ENCODE measurements at regions not wholly inside any gene's neighbourhood (a gene's known extent, or its start where the extent isn't known, plus 50 kb on each side); places are given as distances from the start of the nearest gene placed in this dataset.

- Histone ChIP-seq H3K9me3 (ENCODE audit: low read length) (no peaks in the 10 kb centered on the region), H3K79me2 (replicated peaks; ENCODE audit: insufficient read depth, low read length) (no peaks in the 10 kb centered on the region), H3K27ac (ENCODE audit: low read length) (no peak overlapping the region), H4K20me1 (ENCODE audit: insufficient read depth) (no peaks in the 10 kb centered on the region), H3K9ac (ENCODE audit: low read length) (no peak overlapping the region), H3K36me3 (ENCODE audit: insufficient read depth, low read length) (no peaks in the 10 kb centered on the region), H3K4me3 (ENCODE audit: low read length) (no peak overlapping the region), H3F3A (ENCODE audit: insufficient read depth, low read length, poor library complexity, severe bottlenecking) (no peaks in the 10 kb centered on the region), H2AFZ (ENCODE audit: low read depth, low read length) (no peak overlapping the region), H3K27me3 (ENCODE audit: insufficient read depth, low read depth, low read length) (no peaks in the 10 kb centered on the region), H3K4me2 (ENCODE audit: low read length) (no peak overlapping the region), H3K9me2 (ENCODE audit: insufficient read depth, low read length) (no peaks in the 10 kb centered on the region)
- TF ChIP-seq SMC3 (conservative IDR thresholded peaks at IDR 0.05; ENCODE audit: poor library complexity) (no peak), TAF1 (IDR thresholded peaks at IDR 0.05; ENCODE audit: low read depth) (no peak), POLR2AphosphoS5 (IDR thresholded peaks at IDR 0.05) (no peak), RAD21 (conservative IDR thresholded peaks at IDR 0.05) (no peak)
Observed at GRCh38 chr3:166223120-166223519, 385.9 kb upstream of the BCHE start.

GRCh38 chr3:166211451-166211850, 374.2 kb upstream of the BCHE start:
- no peaks in the 10 kb centered on the region for H4K20me1 ChIP-seq (ENCODE audit: insufficient read depth)
- no peak overlapping the region for H3K27ac ChIP-seq (ENCODE audit: low read length)
- no peaks in the 10 kb centered on the region for H3K79me2 ChIP-seq (replicated peaks; ENCODE audit: insufficient read depth, low read length)
- TF ChIP-seq EP300 (conservative IDR thresholded peaks at IDR 0.05; ENCODE audit: poor library complexity, severe bottlenecking), result no peak
- TF ChIP-seq TAF1 (IDR thresholded peaks at IDR 0.05; ENCODE audit: low read depth), result no peak
- TF ChIP-seq SMC3 (conservative IDR thresholded peaks at IDR 0.05; ENCODE audit: poor library complexity), result no peak
- no peak for TF ChIP-seq POLR2AphosphoS5 (IDR thresholded peaks at IDR 0.05)
- TF ChIP-seq REST (IDR thresholded peaks at IDR 0.05; ENCODE audit: borderline replicate concordance), result no peak
- TF ChIP-seq RAD21 (conservative IDR thresholded peaks at IDR 0.05), result no peak
- no peak for TF ChIP-seq MXI1 (conservative IDR thresholded peaks at IDR 0.05; ENCODE audit: poor library complexity, severe bottlenecking)
- TF ChIP-seq CTCF (IDR thresholded peaks at IDR 0.05; ENCODE audit: poor library complexity, severe bottlenecking), result no peak
- TF ChIP-seq EZH2 (IDR thresholded peaks at IDR 0.05; ENCODE audit: borderline replicate concordance, insufficient read depth, low read length, poor library complexity, severe bottlenecking), result no peak
- no peak overlapping the region for H2AFZ ChIP-seq (ENCODE audit: low read depth, low read length)
- no peaks in the 10 kb centered on the region for H3F3A ChIP-seq (ENCODE audit: insufficient read depth, low read length, poor library complexity, severe bottlenecking)
- H3K9me2 ChIP-seq (ENCODE audit: insufficient read depth, low read length), result no peaks in the 10 kb centered on the region
- H3K4me2 ChIP-seq (ENCODE audit: low read length), result no peak overlapping the region
- no peaks in the 10 kb centered on the region for H3K36me3 ChIP-seq (ENCODE audit: insufficient read depth, low read length)
- no peaks in the 10 kb centered on the region for H3K27me3 ChIP-seq (ENCODE audit: insufficient read depth, low read depth, low read length)
- H3K4me3 ChIP-seq (ENCODE audit: low read length), result no peak overlapping the region
- no peak overlapping the region for H3K9ac ChIP-seq (ENCODE audit: low read length)
- no peaks in the 10 kb centered on the region for H3K9me3 ChIP-seq (ENCODE audit: low read length)

- no peaks in the 10 kb centered on the region for H3K36me3 ChIP-seq (ENCODE audit: insufficient read depth, low read length)
- no peaks in the 10 kb centered on the region for H3K9me3 ChIP-seq (ENCODE audit: low read length)
- H4K20me1 ChIP-seq (ENCODE audit: insufficient read depth), result no peaks in the 10 kb centered on the region
- TF ChIP-seq MXI1 (conservative IDR thresholded peaks at IDR 0.05; ENCODE audit: poor library complexity, severe bottlenecking), result no peak
- TF ChIP-seq EP300 (conservative IDR thresholded peaks at IDR 0.05; ENCODE audit: poor library complexity, severe bottlenecking), result no peak
- no peak for TF ChIP-seq TAF1 (IDR thresholded peaks at IDR 0.05; ENCODE audit: low read depth)
- TF ChIP-seq REST (IDR thresholded peaks at IDR 0.05; ENCODE audit: borderline replicate concordance), result no peak
- H3K9ac ChIP-seq (ENCODE audit: low read length), result no peak overlapping the region
- H3K4me3 ChIP-seq (ENCODE audit: low read length), result no peak overlapping the region
- no peaks in the 10 kb centered on the region for H3K79me2 ChIP-seq (replicated peaks; ENCODE audit: insufficient read depth, low read length)
- no peak overlapping the region for H2AFZ ChIP-seq (ENCODE audit: low read depth, low read length)
- no peak overlapping the region for H3K27ac ChIP-seq (ENCODE audit: low read length)
- no peaks in the 10 kb centered on the region for H3F3A ChIP-seq (ENCODE audit: insufficient read depth, low read length, poor library complexity, severe bottlenecking)
- H3K27me3 ChIP-seq (ENCODE audit: insufficient read depth, low read depth, low read length), result no peaks in the 10 kb centered on the region
- H3K9me2 ChIP-seq (ENCODE audit: insufficient read depth, low read length), result no peaks in the 10 kb centered on the region
- no peak overlapping the region for H3K4me2 ChIP-seq (ENCODE audit: low read length)
Observed at GRCh38 chr3:166209701-166210100, 372.5 kb upstream of the BCHE start.

Measured in neural cell (in vitro differentiated cells).